Sigmoid colon (tissue), 6 donors: ENCODE measurements at regions not wholly inside any gene's neighbourhood (a gene's known extent, or its start where the extent isn't known, plus 50 kb on each side); places are given as distances from the start of the nearest gene placed in this dataset.

Experiments
- DNase-seq: peaks from one replicate; pipeline ENCODE4 v3.0.0-alpha.2; 2019
- H3K27ac ChIP-seq, 4 donors: fragments of 200-600 bp; sonication (generic); one replicate each; pipeline ENCODE4 v1.5.1; 2016 to 2019; ENCODE audit warnings: mild to moderate bottlenecking in 1 of 4
- H3K27me3 ChIP-seq, 3 donors: fragments of 200-600 bp; sonication (generic); one replicate each; pipeline ENCODE4 v1.5.1; 2019; ENCODE audit warnings: mild to moderate bottlenecking in 1 of 3
- H3K36me3 ChIP-seq, 4 donors: fragments of 200-600 bp; sonication (generic); one replicate each; pipeline ENCODE4 v1.5.1; 2016 to 2019
- H3K4me1 ChIP-seq, 4 donors: fragments of 200-600 bp; sonication (generic); one replicate each; pipeline ENCODE4 v1.5.1; 2017 to 2019
- H3K4me3 ChIP-seq, 4 donors: fragments of 200-600 bp; sonication (generic); one replicate each; pipeline ENCODE4 v1.5.1; 2017 to 2019; ENCODE audit warnings: mild to moderate bottlenecking in 2 of 4, moderate library complexity in 1 of 4
- H3K9me3 ChIP-seq, 4 donors: fragments of 200-600 bp in 3 of 4; sonication (generic) in 3 of 4; one replicate each; pipeline versions ENCODE4 v1.5.1 to v1.6.1; 2013 to 2019
- CTCF ChIP-seq, 4 experiments: fragments of 450-650 bp in 3 of 4; fragments of 200-600 bp in 1 of 4; IDR thresholded peaks; one replicate each; pipeline ENCODE4 v1.5.1; 2016 to 2019; ENCODE audit warnings: antibody characterized with exemption in 4 of 4, mild to moderate bottlenecking in 3 of 4, moderate library complexity in 2 of 4
- EP300 ChIP-seq, 4 donors: sonication (generic); formaldehyde crosslinking; IDR thresholded peaks; one replicate each; pipeline ENCODE4 v1.6.1; 2017; ENCODE audit warnings: antibody characterized with exemption in 4 of 4
- POLR2A ChIP-seq, 2 donors: fragments of 450-650 bp; IDR thresholded peaks; one replicate each; pipeline ENCODE4 v1.6.1; 2016; ENCODE audit warnings: antibody characterized with exemption in 2 of 2, mild to moderate bottlenecking in 2 of 2, moderate library complexity in 2 of 2
- POLR2AphosphoS5 ChIP-seq, 4 donors: sonication (generic); formaldehyde crosslinking; IDR thresholded peaks; one replicate each; pipeline ENCODE4 v1.6.1; 2017; ENCODE audit warnings: antibody characterized with exemption in 4 of 4
- WGBS, 2 donors: extraction: QIAGEN DNeasy Blood & Tissue Kit; methylation state at CpG; one replicate each; pipeline ENCODE4 v1.1.7; 2013; 5-methylcytosine and 5-hydroxymethylcytosine counted together
- intact Hi-C: fragments of 100-400 bp; cut with DNase I; formaldehyde crosslinking; loops from one replicate; pipeline ENCODE4 v1.15.1; 2023
- donor health status: healthy with polysubstance abuse.
- donor health status: healthy.

GRCh38 chr13:75202981-75203380 is 279.0 kb downstream of the TBC1D4 start:
- no peak for DNase-seq
- Histone ChIP-seq H3K9me3 (no peaks in the 10 kb centered on the region), H3K4me1 (no peaks in the 10 kb centered on the region), H3K36me3 (no peaks in the 10 kb centered on the region), H3K4me3 (no peak overlapping the region), H3K27ac (no peak overlapping the region), H3K27me3 (no peaks in the 10 kb centered on the region)
- intact Hi-C loops: no loop called here
- TF ChIP-seq POLR2A (IDR thresholded peaks at IDR 0.05) (no peak), EP300 (IDR thresholded peaks at IDR 0.05) (no peak), POLR2AphosphoS5 (IDR thresholded peaks at IDR 0.05) (no peak), CTCF (IDR thresholded peaks at IDR 0.05) (no peak)
- WGBS, 2 donors: 86 to 95% methylated on average over 3 of the region's 3 CpGs

DNA sequence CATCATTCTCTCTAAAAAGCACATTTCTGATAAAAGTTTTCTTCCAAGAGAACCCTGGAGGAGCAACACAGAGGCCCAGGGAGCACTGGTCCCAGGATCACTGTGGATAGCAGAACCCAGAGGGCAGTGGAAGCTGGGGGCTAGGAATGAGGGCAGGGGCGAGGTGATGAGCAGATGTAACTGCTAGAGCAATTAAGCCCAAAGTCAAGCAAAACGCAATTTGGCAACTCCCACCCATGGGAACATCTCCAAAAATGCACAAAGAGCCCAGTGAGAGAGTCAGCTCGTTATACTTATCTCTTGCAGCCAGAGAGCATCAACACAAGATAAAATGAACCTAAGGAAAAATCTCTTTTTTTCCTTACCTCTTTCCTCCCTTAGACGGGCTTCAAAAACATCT is 284.2 kb downstream of the TBC1D4 start:
- intact Hi-C loops: no loop called here
- Histone ChIP-seq H3K27me3 (no peaks in the 10 kb centered on the region), H3K4me1 (peaks cover 0 to 38% (median 29%) of the 10 kb centered on the region in 4 donors), H3K36me3 (no peaks in the 10 kb centered on the region), H3K27ac (no peak overlapping the region), H3K9me3 (no peaks in the 10 kb centered on the region), H3K4me3 (no peak overlapping the region)
- WGBS, 2 donors: 29 to 52% methylated on average over 4 of the region's 4 CpGs
- no peak for DNase-seq
- no peak for TF ChIP-seq EP300 (IDR thresholded peaks at IDR 0.05)
- no peak for TF ChIP-seq CTCF (IDR thresholded peaks at IDR 0.05)
- no peak for TF ChIP-seq POLR2AphosphoS5 (IDR thresholded peaks at IDR 0.05)
- TF ChIP-seq POLR2A (IDR thresholded peaks at IDR 0.05): no peak

DNA sequence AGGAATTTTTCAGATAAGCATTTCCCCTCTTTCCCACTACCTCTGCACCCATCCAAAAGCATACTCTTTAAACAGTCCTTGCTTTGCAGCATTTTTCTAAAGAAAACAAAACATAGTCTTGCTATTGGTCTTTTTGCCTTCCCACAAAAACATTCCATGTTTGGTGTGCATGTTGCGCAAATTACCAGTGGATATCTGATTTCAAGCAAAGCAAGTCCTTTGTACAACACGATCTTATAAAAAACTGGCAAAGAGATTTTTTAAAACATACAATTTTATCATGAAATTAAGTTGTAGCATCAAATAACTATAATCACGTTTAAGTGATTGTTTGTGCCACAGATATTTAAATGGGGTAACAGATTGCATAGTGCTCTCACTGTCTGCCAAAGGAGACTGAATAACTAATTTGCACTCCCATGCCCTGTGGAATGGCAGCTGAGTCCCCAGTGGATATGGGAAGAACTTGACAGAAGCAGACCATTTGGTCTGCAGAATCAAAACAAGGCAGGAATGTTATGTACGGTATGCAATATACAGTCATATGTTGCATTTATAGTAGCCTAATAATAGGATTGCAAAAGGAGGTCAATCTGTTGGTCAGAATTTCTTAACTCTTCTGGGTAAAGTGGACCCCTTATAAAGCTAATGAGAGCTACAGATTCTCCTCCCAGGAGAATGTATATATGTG is 285.7 kb downstream of the TBC1D4 start:
- intact Hi-C loops: no loop called here
- WGBS, 2 donors: 71 to 72% methylated on average over 4 of the region's 4 CpGs
- Histone ChIP-seq H3K9me3 (no peaks in the 10 kb centered on the region), H3K36me3 (no peaks in the 10 kb centered on the region), H3K27me3 (no peaks in the 10 kb centered on the region), H3K4me1 (peaks cover 0 to 38% (median 29%) of the 10 kb centered on the region in 4 donors), H3K4me3 (no peak overlapping the region), H3K27ac (peak overlapping the region in 1 of 4 donors; percentile 29)
- TF ChIP-seq POLR2A (IDR thresholded peaks at IDR 0.05): no peak
- TF ChIP-seq EP300 (IDR thresholded peaks at IDR 0.05): no peak
- TF ChIP-seq POLR2AphosphoS5 (IDR thresholded peaks at IDR 0.05): no peak
- TF ChIP-seq CTCF (IDR thresholded peaks at IDR 0.05): no peak
- no peak for DNase-seq

DNA sequence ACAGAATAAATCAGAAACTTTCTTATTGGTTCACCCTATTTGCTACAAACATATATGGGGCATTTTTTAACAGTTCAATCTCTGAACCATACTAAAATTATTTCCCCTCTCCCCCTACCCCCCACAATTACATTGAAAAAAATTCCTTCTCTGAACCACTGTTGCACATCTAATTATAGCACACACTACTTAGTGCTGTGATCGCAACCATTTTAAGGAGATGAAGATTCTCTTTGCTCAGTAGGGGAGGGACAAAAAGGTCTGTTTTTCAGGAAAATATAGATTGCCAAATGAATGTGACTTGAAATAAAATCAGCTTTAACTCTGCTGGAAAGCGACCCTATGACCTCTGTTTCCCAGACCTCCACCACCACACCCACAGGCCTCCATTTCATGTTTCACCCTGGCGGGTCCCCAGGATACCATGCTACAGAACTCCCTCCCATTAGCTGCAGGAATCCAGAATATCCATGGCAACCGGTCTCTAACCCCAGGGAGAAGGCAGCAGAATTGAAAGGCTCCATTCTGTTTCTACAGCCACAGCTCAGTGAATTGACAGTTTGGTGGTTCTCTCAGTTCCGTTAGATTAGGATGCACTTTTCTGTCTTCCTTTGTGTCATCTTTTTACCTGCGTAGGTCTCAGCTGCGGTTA is 286.3 kb downstream of the TBC1D4 start:
- TF ChIP-seq POLR2AphosphoS5 (IDR thresholded peaks at IDR 0.05) (no peak), EP300 (IDR thresholded peaks at IDR 0.05) (no peak), CTCF (IDR thresholded peaks at IDR 0.05) (no peak), POLR2A (IDR thresholded peaks at IDR 0.05) (no peak)
- 85% methylated on average over 7 of the region's 7 CpGs for WGBS, 2 donors
- Histone ChIP-seq H3K4me3 (no peak overlapping the region), H3K4me1 (peaks cover 0 to 38% (median 29%) of the 10 kb centered on the region in 4 donors), H3K9me3 (no peaks in the 10 kb centered on the region), H3K36me3 (no peaks in the 10 kb centered on the region), H3K27me3 (no peaks in the 10 kb centered on the region), H3K27ac (peak overlapping the region in 2 of 4 donors; percentile 29 to 48)
- DNase-seq: no peak
- intact Hi-C loops: no loop called here
